GM23338 (cell line): ENCODE measurements at regions not wholly inside any gene's neighbourhood (a gene's known extent, or its start where the extent isn't known, plus 50 kb on each side); places are given as distances from the start of the nearest gene placed in this dataset.

Experiments
- ATAC-seq: fragments of 200-7000 bp; cut with Tn5 transposase; 3 replicates; pipeline ENCODE4 v1.9.1; 2020
- DNase-seq: peaks from one replicate; pipeline ENCODE4 v3.0.0-alpha.2; 2015; ENCODE audit warnings: low spot score
- H2AFZ ChIP-seq: fragments of 200-600 bp; sonication (generic); 2 replicates; pipeline ENCODE4 v1.8.0; 2016; ENCODE audit warnings: antibody characterized with exemption, mild to moderate bottlenecking, moderate library complexity
- H3F3A ChIP-seq: fragments of 200-600 bp; sonication (generic); replicated peaks from 2 replicates; pipeline ENCODE4 v1.8.0; 2017; ENCODE audit warnings: antibody characterized with exemption, mixed run types, low read depth
- H3K27ac ChIP-seq: fragments of 200-600 bp; sonication (generic); 2 replicates; pipeline ENCODE4 v1.6.1; 2016; ENCODE audit warnings: low read depth
- H3K27me3 ChIP-seq: fragments of 200-600 bp; sonication (generic); 2 replicates; pipeline ENCODE4 v1.8.0; 2016; ENCODE audit warnings: mild to moderate bottlenecking, mixed run types, moderate library complexity; ENCODE audit not compliant: insufficient read depth
- H3K36me3 ChIP-seq: fragments of 200-600 bp; sonication (generic); 2 replicates; pipeline ENCODE4 v1.8.0; 2016; ENCODE audit warnings: mild to moderate bottlenecking; ENCODE audit not compliant: insufficient read depth
- H3K4me1 ChIP-seq: fragments of 200-600 bp; sonication (generic); 2 replicates; pipeline ENCODE4 v1.8.0; 2016; ENCODE audit warnings: mild to moderate bottlenecking, moderate library complexity; ENCODE audit not compliant: insufficient read depth
- H3K4me2 ChIP-seq: fragments of 200-600 bp; sonication (generic); 2 replicates; pipeline ENCODE4 v1.7.1; 2017; ENCODE audit warnings: mixed run types
- H3K4me3 ChIP-seq: fragments of 200-600 bp; sonication (generic); 2 replicates; pipeline ENCODE4 v1.6.1; 2016; ENCODE audit warnings: mixed run types
- H3K79me2 ChIP-seq: fragments of 200-600 bp; sonication (generic); replicated peaks from 2 replicates; pipeline ENCODE4 v1.8.0; 2017; ENCODE audit warnings: mild to moderate bottlenecking; ENCODE audit not compliant: insufficient read depth
- H3K9me2 ChIP-seq: fragments of 200-600 bp; sonication (generic); 2 replicates; pipeline ENCODE4 v1.8.0; 2017; ENCODE audit not compliant: insufficient read depth
- H4K20me1 ChIP-seq: fragments of 200-600 bp; sonication (generic); replicated peaks from 2 replicates; pipeline ENCODE4 v1.8.0; 2017; ENCODE audit warnings: mild to moderate bottlenecking; ENCODE audit not compliant: insufficient read depth
- H3K27ac Mint-ChIP-seq: 2 replicates; pipeline ENCODE4 v1.8.0; 2020; ENCODE audit warnings: inconsistent platforms, mild to moderate bottlenecking, moderate library complexity, mixed read lengths
- H3K27me3 Mint-ChIP-seq: 3 replicates; pipeline ENCODE4 v1.8.0; 2022; ENCODE audit warnings: low read depth, mild to moderate bottlenecking, moderate library complexity, mixed read lengths, inconsistent platforms; ENCODE audit not compliant: insufficient read depth, poor library complexity
- H3K36me3 Mint-ChIP-seq: 3 replicates; pipeline ENCODE4 v1.8.0; 2021; ENCODE audit warnings: low read depth, mild to moderate bottlenecking, inconsistent platforms, moderate library complexity, mixed read lengths
- H3K4me1 Mint-ChIP-seq: 3 replicates; pipeline ENCODE4 v1.8.0; 2020; ENCODE audit warnings: mild to moderate bottlenecking, inconsistent platforms, mixed read lengths
- H3K4me3 Mint-ChIP-seq: 3 replicates; pipeline ENCODE4 v1.8.0; 2021; ENCODE audit warnings: moderate library complexity, mild to moderate bottlenecking, inconsistent platforms, mixed read lengths
- H3K9me3 Mint-ChIP-seq: 3 replicates; pipeline ENCODE4 v1.8.0; 2020; ENCODE audit warnings: moderate library complexity, mild to moderate bottlenecking, inconsistent platforms, mixed read lengths
- CREB1 ChIP-seq: fragments of 250-450 bp; sonication (Bioruptor Pico); IDR thresholded peaks from 2 replicates; pipeline ENCODE4 v1.5.0; 2020; ENCODE audit warnings: low read depth, mild to moderate bottlenecking, moderate library complexity
- EZH2 ChIP-seq: fragments of 200-600 bp; sonication (generic); IDR thresholded peaks from one replicate; pipeline ENCODE4 v1.8.0; 2017; ENCODE audit warnings: antibody characterized with exemption, mild to moderate bottlenecking, low read depth; ENCODE audit not compliant: unreplicated experiment
- EZH2phosphoT487 ChIP-seq: fragments of 200-600 bp; sonication (generic); IDR thresholded peaks from one replicate; pipeline ENCODE4 v1.8.1; 2018; ENCODE audit warnings: antibody characterized with exemption; ENCODE audit not compliant: unreplicated experiment
- JUNB ChIP-seq: IDR thresholded peaks from one replicate; pipeline ENCODE4 v1.6.1; 2016; ENCODE audit warnings: antibody characterized with exemption; ENCODE audit not compliant: unreplicated experiment
- NANOG ChIP-seq: IDR thresholded peaks from 2 replicates; pipeline ENCODE4 v1.6.1; 2016; ENCODE audit warnings: antibody characterized with exemption, borderline replicate concordance
- POLR2AphosphoS5 ChIP-seq: IDR thresholded peaks from 2 replicates; pipeline ENCODE4 v1.6.1; 2016; ENCODE audit warnings: antibody characterized with exemption, low read depth
- STAT1 ChIP-seq: IDR thresholded peaks from one replicate; pipeline ENCODE4 v1.6.1; 2016; ENCODE audit warnings: antibody characterized with exemption; ENCODE audit not compliant: unreplicated experiment
- ZNF114 ChIP-seq: fragments of 250-450 bp; sonication (Bioruptor Pico); IDR thresholded peaks from 2 replicates; pipeline ENCODE4 v1.5.0; 2020; ENCODE audit warnings: mild to moderate bottlenecking, moderate library complexity
- ZNF331 ChIP-seq: fragments of 250-450 bp; sonication (Bioruptor Pico); IDR thresholded peaks from 2 replicates; pipeline ENCODE4 v1.5.0; 2020; ENCODE audit warnings: low read depth, mild to moderate bottlenecking, moderate library complexity
- TF ChIP-seq, protein P1 (sequence below): fragments of 250-450 bp; sonication (Bioruptor Pico); IDR thresholded peaks from 2 replicates; pipeline ENCODE4 v1.5.0; 2020; ENCODE audit warnings: mild to moderate bottlenecking, moderate library complexity
- TF ChIP-seq, protein P2 (sequence below): IDR thresholded peaks from 2 replicates; pipeline ENCODE4 v1.6.1; 2016; ENCODE audit warnings: antibody characterized with exemption
- TF ChIP-seq, protein P3 (sequence below), 2 experiments: fragments of 200-600 bp in 1 of 2; sonication (generic) in 1 of 2; conservative IDR thresholded peaks; 2 replicates each; pipeline versions ENCODE4 v1.5.1 to v1.6.1; 2016 to 2017; ENCODE audit warnings: antibody characterized with exemption in 2 of 2, low read depth in 2 of 2, mild to moderate bottlenecking in 2 of 2, moderate library complexity in 1 of 2
- TF ChIP-seq, protein P4 (sequence below): IDR thresholded peaks from one replicate; pipeline ENCODE4 v1.6.1; 2018; ENCODE audit warnings: antibody characterized with exemption; ENCODE audit not compliant: unreplicated experiment

DNA sequence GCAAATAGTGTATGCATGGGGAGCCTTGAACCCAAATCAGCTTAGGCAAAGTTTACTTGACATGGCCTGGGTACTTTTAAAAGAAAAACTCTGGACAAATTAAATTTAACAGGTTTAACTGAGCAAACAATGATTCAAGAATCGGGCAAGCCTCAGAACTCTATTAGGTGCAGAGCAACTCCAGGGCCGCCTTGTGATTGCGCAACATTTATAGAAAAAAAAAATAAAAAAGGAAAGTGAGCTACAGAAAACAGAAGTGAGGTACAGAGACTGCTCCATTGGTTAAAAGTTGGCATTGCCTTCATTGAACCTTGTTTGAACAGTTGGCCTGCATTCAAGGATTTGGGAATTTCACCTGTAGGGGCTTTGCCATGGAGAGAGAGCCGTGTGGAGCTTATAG, 421.0 kb upstream of the TSHZ3 start:
- no peak overlapping the region for H3K27ac ChIP-seq

More for the DNA sequence above, 421.0 kb upstream of the TSHZ3 start:
- H2AFZ ChIP-seq, result peak overlapping the region; percentile 56; the same call in 1 of the 2 replicates
- Mint-ChIP-seq H3K4me3 (no peak overlapping the region), H3K9me3 (no peaks in the 10 kb centered on the region), H3K4me1 (0 out of 3 replicates have a peak, but pooled peaks cover 5% of the 10 kb centered on the region), H3K27ac (no peak overlapping the region), H3K36me3 (no peaks in the 10 kb centered on the region), H3K27me3 (peaks cover 2% of the 10 kb centered on the region)
- no peaks in the 10 kb centered on the region for H4K20me1 ChIP-seq
- DNase-seq (no peak), ATAC-seq (no peak)
- H3K27me3 ChIP-seq, result no peaks in the 10 kb centered on the region
- H3K4me1 ChIP-seq, result no peaks in the 10 kb centered on the region
- no peaks in the 10 kb centered on the region for H3K9me2 ChIP-seq
- TF ChIP-seq, protein P1, sequence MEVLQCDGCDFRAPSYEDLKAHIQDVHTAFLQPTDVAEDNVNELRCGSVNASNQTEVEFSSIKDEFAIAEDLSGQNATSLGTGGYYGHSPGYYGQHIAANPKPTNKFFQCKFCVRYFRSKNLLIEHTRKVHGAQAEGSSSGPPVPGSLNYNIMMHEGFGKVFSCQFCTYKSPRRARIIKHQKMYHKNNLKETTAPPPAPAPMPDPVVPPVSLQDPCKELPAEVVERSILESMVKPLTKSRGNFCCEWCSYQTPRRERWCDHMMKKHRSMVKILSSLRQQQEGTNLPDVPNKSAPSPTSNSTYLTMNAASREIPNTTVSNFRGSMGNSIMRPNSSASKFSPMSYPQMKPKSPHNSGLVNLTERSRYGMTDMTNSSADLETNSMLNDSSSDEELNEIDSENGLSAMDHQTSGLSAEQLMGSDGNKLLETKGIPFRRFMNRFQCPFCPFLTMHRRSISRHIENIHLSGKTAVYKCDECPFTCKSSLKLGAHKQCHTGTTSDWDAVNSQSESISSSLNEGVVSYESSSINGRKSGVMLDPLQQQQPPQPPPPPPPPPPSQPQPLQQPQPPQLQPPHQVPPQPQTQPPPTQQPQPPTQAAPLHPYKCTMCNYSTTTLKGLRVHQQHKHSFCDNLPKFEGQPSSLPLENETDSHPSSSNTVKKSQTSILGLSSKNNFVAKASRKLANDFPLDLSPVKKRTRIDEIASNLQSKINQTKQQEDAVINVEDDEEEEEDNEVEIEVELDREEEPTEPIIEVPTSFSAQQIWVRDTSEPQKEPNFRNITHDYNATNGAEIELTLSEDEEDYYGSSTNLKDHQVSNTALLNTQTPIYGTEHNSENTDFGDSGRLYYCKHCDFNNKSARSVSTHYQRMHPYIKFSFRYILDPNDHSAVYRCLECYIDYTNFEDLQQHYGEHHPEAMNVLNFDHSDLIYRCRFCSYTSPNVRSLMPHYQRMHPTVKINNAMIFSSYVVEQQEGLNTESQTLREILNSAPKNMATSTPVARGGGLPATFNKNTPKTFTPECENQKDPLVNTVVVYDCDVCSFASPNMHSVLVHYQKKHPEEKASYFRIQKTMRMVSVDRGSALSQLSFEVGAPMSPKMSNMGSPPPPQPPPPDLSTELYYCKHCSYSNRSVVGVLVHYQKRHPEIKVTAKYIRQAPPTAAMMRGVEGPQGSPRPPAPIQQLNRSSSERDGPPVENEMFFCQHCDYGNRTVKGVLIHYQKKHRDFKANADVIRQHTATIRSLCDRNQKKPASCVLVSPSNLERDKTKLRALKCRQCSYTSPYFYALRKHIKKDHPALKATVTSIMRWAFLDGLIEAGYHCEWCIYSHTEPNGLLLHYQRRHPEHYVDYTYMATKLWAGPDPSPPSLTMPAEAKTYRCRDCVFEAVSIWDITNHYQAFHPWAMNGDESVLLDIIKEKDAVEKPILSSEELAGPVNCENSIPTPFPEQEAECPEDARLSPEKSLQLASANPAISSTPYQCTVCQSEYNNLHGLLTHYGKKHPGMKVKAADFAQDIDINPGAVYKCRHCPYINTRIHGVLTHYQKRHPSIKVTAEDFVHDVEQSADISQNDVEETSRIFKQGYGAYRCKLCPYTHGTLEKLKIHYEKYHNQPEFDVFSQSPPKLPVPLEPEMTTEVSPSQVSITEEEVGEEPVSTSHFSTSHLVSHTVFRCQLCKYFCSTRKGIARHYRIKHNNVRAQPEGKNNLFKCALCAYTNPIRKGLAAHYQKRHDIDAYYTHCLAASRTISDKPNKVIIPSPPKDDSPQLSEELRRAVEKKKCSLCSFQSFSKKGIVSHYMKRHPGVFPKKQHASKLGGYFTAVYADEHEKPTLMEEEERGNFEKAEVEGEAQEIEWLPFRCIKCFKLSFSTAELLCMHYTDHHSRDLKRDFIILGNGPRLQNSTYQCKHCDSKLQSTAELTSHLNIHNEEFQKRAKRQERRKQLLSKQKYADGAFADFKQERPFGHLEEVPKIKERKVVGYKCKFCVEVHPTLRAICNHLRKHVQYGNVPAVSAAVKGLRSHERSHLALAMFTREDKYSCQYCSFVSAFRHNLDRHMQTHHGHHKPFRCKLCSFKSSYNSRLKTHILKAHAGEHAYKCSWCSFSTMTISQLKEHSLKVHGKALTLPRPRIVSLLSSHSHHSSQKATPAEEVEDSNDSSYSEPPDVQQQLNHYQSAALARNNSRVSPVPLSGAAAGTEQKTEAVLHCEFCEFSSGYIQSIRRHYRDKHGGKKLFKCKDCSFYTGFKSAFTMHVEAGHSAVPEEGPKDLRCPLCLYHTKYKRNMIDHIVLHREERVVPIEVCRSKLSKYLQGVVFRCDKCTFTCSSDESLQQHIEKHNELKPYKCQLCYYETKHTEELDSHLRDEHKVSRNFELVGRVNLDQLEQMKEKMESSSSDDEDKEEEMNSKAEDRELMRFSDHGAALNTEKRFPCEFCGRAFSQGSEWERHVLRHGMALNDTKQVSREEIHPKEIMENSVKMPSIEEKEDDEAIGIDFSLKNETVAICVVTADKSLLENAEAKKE (CRISPR knock-in tag), result no peak
- TF ChIP-seq, protein P2, sequence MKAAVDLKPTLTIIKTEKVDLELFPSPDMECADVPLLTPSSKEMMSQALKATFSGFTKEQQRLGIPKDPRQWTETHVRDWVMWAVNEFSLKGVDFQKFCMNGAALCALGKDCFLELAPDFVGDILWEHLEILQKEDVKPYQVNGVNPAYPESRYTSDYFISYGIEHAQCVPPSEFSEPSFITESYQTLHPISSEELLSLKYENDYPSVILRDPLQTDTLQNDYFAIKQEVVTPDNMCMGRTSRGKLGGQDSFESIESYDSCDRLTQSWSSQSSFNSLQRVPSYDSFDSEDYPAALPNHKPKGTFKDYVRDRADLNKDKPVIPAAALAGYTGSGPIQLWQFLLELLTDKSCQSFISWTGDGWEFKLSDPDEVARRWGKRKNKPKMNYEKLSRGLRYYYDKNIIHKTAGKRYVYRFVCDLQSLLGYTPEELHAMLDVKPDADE, result no peak
- no peak for TF ChIP-seq ZNF114
- no peak for TF ChIP-seq NANOG
- TF ChIP-seq STAT1, result no peak
- TF ChIP-seq, protein P3, sequence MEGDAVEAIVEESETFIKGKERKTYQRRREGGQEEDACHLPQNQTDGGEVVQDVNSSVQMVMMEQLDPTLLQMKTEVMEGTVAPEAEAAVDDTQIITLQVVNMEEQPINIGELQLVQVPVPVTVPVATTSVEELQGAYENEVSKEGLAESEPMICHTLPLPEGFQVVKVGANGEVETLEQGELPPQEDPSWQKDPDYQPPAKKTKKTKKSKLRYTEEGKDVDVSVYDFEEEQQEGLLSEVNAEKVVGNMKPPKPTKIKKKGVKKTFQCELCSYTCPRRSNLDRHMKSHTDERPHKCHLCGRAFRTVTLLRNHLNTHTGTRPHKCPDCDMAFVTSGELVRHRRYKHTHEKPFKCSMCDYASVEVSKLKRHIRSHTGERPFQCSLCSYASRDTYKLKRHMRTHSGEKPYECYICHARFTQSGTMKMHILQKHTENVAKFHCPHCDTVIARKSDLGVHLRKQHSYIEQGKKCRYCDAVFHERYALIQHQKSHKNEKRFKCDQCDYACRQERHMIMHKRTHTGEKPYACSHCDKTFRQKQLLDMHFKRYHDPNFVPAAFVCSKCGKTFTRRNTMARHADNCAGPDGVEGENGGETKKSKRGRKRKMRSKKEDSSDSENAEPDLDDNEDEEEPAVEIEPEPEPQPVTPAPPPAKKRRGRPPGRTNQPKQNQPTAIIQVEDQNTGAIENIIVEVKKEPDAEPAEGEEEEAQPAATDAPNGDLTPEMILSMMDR (conservative IDR thresholded peaks at IDR 0.05; ENCODE audit: low read depth in 2 of 2), result no peak
- TF ChIP-seq EZH2, result no peak
- TF ChIP-seq EZH2phosphoT487, result no peak
- TF ChIP-seq JUNB, result no peak
- TF ChIP-seq CREB1 (CRISPR knock-in tag), result no peak
- no peak for TF ChIP-seq POLR2AphosphoS5
- TF ChIP-seq ZNF331 (CRISPR knock-in tag), result no peak
- TF ChIP-seq, protein P4, sequence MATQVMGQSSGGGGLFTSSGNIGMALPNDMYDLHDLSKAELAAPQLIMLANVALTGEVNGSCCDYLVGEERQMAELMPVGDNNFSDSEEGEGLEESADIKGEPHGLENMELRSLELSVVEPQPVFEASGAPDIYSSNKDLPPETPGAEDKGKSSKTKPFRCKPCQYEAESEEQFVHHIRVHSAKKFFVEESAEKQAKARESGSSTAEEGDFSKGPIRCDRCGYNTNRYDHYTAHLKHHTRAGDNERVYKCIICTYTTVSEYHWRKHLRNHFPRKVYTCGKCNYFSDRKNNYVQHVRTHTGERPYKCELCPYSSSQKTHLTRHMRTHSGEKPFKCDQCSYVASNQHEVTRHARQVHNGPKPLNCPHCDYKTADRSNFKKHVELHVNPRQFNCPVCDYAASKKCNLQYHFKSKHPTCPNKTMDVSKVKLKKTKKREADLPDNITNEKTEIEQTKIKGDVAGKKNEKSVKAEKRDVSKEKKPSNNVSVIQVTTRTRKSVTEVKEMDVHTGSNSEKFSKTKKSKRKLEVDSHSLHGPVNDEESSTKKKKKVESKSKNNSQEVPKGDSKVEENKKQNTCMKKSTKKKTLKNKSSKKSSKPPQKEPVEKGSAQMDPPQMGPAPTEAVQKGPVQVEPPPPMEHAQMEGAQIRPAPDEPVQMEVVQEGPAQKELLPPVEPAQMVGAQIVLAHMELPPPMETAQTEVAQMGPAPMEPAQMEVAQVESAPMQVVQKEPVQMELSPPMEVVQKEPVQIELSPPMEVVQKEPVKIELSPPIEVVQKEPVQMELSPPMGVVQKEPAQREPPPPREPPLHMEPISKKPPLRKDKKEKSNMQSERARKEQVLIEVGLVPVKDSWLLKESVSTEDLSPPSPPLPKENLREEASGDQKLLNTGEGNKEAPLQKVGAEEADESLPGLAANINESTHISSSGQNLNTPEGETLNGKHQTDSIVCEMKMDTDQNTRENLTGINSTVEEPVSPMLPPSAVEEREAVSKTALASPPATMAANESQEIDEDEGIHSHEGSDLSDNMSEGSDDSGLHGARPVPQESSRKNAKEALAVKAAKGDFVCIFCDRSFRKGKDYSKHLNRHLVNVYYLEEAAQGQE, result no peak
- no peak overlapping the region for H3K4me3 ChIP-seq
- H3F3A ChIP-seq, result no peaks in the 10 kb centered on the region
- H3K4me2 ChIP-seq, result no peak overlapping the region
- no peaks in the 10 kb centered on the region for H3K79me2 ChIP-seq
- H3K36me3 ChIP-seq, result no peaks in the 10 kb centered on the region
